ENCODE measurements at regions not wholly inside any gene's neighbourhood (a gene's known extent, or its start where the extent isn't known, plus 50 kb on each side); places are given as distances from the start of the nearest gene placed in this dataset.
A peak's percentile ranks its signal among the peaks of the same experiment; 100 is the strongest.
"Not testable (repeated sequence)": the region's sequence is repeated elsewhere in the genome, so short reads cannot be mapped to it uniquely, and the experiment has no call there.

DNA sequence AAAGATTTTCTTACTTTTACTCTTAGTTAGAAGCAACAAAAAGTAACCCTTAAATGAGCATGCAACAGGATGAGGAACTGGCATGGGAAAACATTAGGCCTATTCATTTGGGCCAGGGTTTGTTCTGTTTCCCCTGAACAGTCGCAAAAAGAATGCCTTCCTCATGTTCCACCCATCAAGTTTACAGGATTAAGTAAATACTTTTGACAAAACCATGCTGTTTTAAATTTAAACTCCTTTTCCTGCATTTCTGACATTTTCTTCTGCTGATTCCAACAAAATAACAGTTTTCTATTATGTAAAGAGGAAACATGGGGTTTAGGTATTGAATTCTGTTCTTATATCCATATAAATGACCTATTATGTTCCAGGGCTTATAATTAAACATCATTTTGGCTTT is 236.6 kb upstream of the ACTBL2 start:
- TF ChIP-seq CTCF (IDR thresholded peaks at IDR 0.05; ENCODE audit: insufficient read depth, low read depth, low read length): no peak
- no peak for DNase-seq (ENCODE audit: low read depth)
- no peak overlapping the region for H3K4me3 ChIP-seq (ENCODE audit: low read depth, low read length)

DNA sequence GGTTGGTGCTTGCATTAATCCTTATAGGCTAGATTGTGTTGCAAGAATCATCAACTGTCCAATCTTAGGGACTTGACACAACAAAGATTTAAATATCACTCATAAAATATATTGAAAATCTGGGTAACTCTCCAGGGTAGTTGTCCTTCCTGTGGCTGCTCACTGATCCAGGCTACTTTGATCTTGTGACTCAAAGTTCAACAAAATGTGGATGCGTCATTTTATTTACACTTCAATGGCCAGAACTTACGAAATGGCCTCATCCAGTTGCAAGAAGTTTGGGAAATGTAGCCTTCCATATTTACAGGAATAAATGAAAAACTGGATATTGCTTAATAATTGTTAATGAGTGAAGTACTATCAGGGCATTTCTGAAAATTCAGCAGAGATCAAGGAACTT is 235.5 kb upstream of the ACTBL2 start:
- TF ChIP-seq CTCF (IDR thresholded peaks at IDR 0.05; ENCODE audit: insufficient read depth, low read depth, low read length): no peak
- H3K4me3 ChIP-seq (ENCODE audit: low read depth, low read length): no peak overlapping the region
- peak; percentile 90 for DNase-seq (ENCODE audit: low read depth)

DNA sequence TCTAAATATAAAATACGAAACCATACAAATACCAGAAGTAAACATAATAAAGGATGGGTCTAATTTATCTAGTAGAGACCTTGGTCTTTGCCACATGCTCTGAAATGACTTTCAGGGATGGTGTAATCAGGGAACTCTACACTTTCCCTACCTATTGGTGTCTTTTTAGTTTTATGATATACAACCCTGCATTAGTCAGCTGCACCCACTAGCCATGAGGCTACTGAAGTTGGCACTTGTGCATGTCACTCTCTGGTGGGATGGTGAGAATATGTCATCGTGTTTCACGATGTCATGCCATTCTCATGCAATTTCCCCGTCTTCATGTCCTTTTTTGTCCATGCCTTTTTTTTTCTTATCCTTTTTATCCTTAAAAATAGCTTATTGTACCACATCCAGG is 234.9 kb upstream of the ACTBL2 start:
- no peak for DNase-seq (ENCODE audit: low read depth)
- H3K4me3 ChIP-seq (ENCODE audit: low read depth, low read length): no peak overlapping the region
- no peak for TF ChIP-seq CTCF (IDR thresholded peaks at IDR 0.05; ENCODE audit: insufficient read depth, low read depth, low read length)

GRCh38 chr5:57716661-57717060 is 234.1 kb upstream of the ACTBL2 start:
- no peak overlapping the region for H3K4me3 ChIP-seq (ENCODE audit: low read depth, low read length)
- TF ChIP-seq CTCF (IDR thresholded peaks at IDR 0.05; ENCODE audit: insufficient read depth, low read depth, low read length): no peak
- DNase-seq (ENCODE audit: low read depth): no peak

GRCh38 chr5:57715296-57715695 is 232.7 kb upstream of the ACTBL2 start:
- DNase-seq (ENCODE audit: low read depth): no peak
- no peak overlapping the region for H3K4me3 ChIP-seq (ENCODE audit: low read depth, low read length)
- TF ChIP-seq CTCF (IDR thresholded peaks at IDR 0.05; ENCODE audit: insufficient read depth, low read depth, low read length): no peak

DNA sequence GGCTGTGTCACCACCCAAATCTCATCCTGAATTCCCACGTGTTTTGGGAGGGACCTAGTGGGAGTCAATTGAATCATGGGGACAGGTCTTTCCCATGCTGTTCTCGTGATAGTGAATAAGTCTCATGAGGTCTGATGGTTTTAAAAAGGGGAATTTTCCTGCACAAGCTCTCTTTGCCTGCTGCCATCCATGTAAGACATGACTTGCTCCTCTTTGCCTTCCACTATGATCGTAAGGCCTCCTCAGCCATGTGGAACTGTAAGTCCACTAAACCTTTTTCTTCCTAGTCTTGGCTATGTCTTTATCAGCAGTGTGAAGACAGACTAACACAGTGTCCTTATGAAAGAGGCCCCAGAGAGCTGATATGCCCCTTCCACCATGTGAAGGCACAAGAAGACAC is 230.9 kb upstream of the ACTBL2 start:
- DNase-seq (ENCODE audit: low read depth); H3K4me3 ChIP-seq (ENCODE audit: low read depth, low read length): not testable (repeated sequence)

- no peak for TF ChIP-seq CTCF (IDR thresholded peaks at IDR 0.05; ENCODE audit: insufficient read depth, low read depth, low read length)
- no peak overlapping the region for H3K4me3 ChIP-seq (ENCODE audit: low read depth, low read length)
- DNase-seq (ENCODE audit: low read depth): no peak
These were observed 229.3 kb upstream of the ACTBL2 start for GRCh38 chr5:57711946-57712345.
